Activated CD4-positive, alpha-beta T cell treated with anti-CD3 and anti-CD28 coated beads, Interleukin-2, amount 10 ng/mL, durations not matched to agents 24 days and 14 days (primary cell): ENCODE measurements at regions not wholly inside any gene's neighbourhood (a gene's known extent, or its start where the extent isn't known, plus 50 kb on each side); places are given as distances from the start of the nearest gene placed in this dataset.

Experiments used
- DNase-seq: peaks from one replicate; pipeline ENCODE4 v3.0.0; 2022
- H3K27ac Mint-ChIP-seq: one replicate; pipeline ENCODE4 v1.8.0; 2022; ENCODE audit warnings: mild to moderate bottlenecking, mixed read lengths
- H3K27me3 Mint-ChIP-seq: one replicate; pipeline ENCODE4 v1.8.0; 2022; ENCODE audit warnings: mixed read lengths
- H3K36me3 Mint-ChIP-seq: one replicate; pipeline ENCODE4 v1.8.0; 2022; ENCODE audit warnings: low read depth, mild to moderate bottlenecking, mixed read lengths
- H3K4me1 Mint-ChIP-seq: one replicate; pipeline ENCODE4 v1.8.0; 2021; ENCODE audit warnings: mixed read lengths
- H3K4me3 Mint-ChIP-seq: one replicate; pipeline ENCODE4 v1.8.0; 2022; ENCODE audit warnings: mild to moderate bottlenecking, moderate library complexity, mixed read lengths
- H3K9me3 Mint-ChIP-seq: one replicate; pipeline ENCODE4 v1.8.0; 2021; ENCODE audit warnings: mixed read lengths
- intact Hi-C: fragments of 100-400 bp; cut with micrococcal nuclease; formaldehyde crosslinking; loops from one replicate; pipeline ENCODE4 v1.15.1; 2023

- peaks cover 7% of the 10 kb centered on the region for H3K27me3 Mint-ChIP-seq
- no peak overlapping the region for H3K4me3 Mint-ChIP-seq
- intact Hi-C loops = no loop called here
- DNase-seq = peak; percentile 45
- H3K4me1 Mint-ChIP-seq = peaks cover 14% of the 10 kb centered on the region
- H3K27ac Mint-ChIP-seq = no peak overlapping the region
- peaks cover 9% of the 10 kb centered on the region for H3K9me3 Mint-ChIP-seq
- peaks cover 2% of the 10 kb centered on the region for H3K36me3 Mint-ChIP-seq
Measured at GRCh38 chr11:69348414-69349235, 54.7 kb downstream of the MYEOV start.

- Mint-ChIP-seq H3K9me3 (peaks cover 9% of the 10 kb centered on the region), H3K4me1 (peaks cover 14% of the 10 kb centered on the region), H3K27ac (no peak overlapping the region), H3K36me3 (peaks cover 2% of the 10 kb centered on the region), H3K4me3 (no peak overlapping the region), H3K27me3 (peaks cover 7% of the 10 kb centered on the region)
- intact Hi-C loops = loop anchor here (5.0 kb wide), 2 partner anchors 53 to 113 kb away; no protein-coding TSS in a partner anchor
- DNase-seq = no peak
Measured at GRCh38 chr11:69350040-69350439, 56.1 kb downstream of the MYEOV start.

GRCh38 chr11:69350596-69350995, 56.6 kb downstream of the MYEOV start:
- Mint-ChIP-seq H3K27ac (no peak overlapping the region), H3K4me3 (no peak overlapping the region), H3K4me1 (peaks cover 14% of the 10 kb centered on the region), H3K9me3 (peaks cover 9% of the 10 kb centered on the region), H3K36me3 (peaks cover 2% of the 10 kb centered on the region), H3K27me3 (peaks cover 7% of the 10 kb centered on the region)
- no peak for DNase-seq
- intact Hi-C loops = loop anchor here (5.0 kb wide), 2 partner anchors 53 to 113 kb away; no protein-coding TSS in a partner anchor

- Mint-ChIP-seq H3K9me3 (peaks cover 9% of the 10 kb centered on the region), H3K4me1 (peaks cover 14% of the 10 kb centered on the region), H3K36me3 (peaks cover 2% of the 10 kb centered on the region), H3K4me3 (no peak overlapping the region), H3K27ac (no peak overlapping the region), H3K27me3 (peaks cover 5% of the 10 kb centered on the region)
- DNase-seq = no peak
- intact Hi-C loops = loop anchor here (5.0 kb wide), 2 partner anchors 54 to 114 kb away; no protein-coding TSS in a partner anchor
Measured at GRCh38 chr11:69351460-69351859, 57.5 kb downstream of the MYEOV start.

- H3K4me3 Mint-ChIP-seq = no peak overlapping the region
- H3K9me3 Mint-ChIP-seq = peaks cover 9% of the 10 kb centered on the region
- H3K4me1 Mint-ChIP-seq = peaks cover 14% of the 10 kb centered on the region
- peak; percentile 47 for DNase-seq
- intact Hi-C loops = loop anchor here (2.0 to 5.0 kb wide), 3 partner anchors 15 to 115 kb away; no protein-coding TSS in a partner anchor
- H3K36me3 Mint-ChIP-seq = peaks cover 2% of the 10 kb centered on the region
- H3K27ac Mint-ChIP-seq = no peak overlapping the region
- peaks cover 5% of the 10 kb centered on the region for H3K27me3 Mint-ChIP-seq
Measured at GRCh38 chr11:69352166-69352565, 58.2 kb downstream of the MYEOV start.

- peak; percentile 59 for DNase-seq
- Mint-ChIP-seq H3K9me3 (peaks cover 7% of the 10 kb centered on the region), H3K27ac (peak overlapping the region; percentile 11), H3K4me3 (no peak overlapping the region), H3K4me1 (peaks cover 14% of the 10 kb centered on the region), H3K27me3 (peaks cover 5% of the 10 kb centered on the region), H3K36me3 (peaks cover 2% of the 10 kb centered on the region)
- intact Hi-C loops = loop anchor here (2.0 to 5.0 kb wide), 3 partner anchors 16 to 116 kb away; no protein-coding TSS in a partner anchor
Measured at GRCh38 chr11:69352715-69353319, 58.9 kb downstream of the MYEOV start.

GRCh38 chr11:69353696-69354544, 60.0 kb downstream of the MYEOV start:
- Mint-ChIP-seq H3K27me3 (peaks cover 5% of the 10 kb centered on the region), H3K4me1 (peaks cover 14% of the 10 kb centered on the region), H3K36me3 (peaks cover 2% of the 10 kb centered on the region), H3K4me3 (no peak overlapping the region), H3K9me3 (peaks cover 3% of the 10 kb centered on the region), H3K27ac (no peak overlapping the region)
- intact Hi-C loops = loop anchor here (2.0 to 5.0 kb wide), 3 partner anchors 17 to 117 kb away; no protein-coding TSS in a partner anchor
- DNase-seq = peak; percentile 48

- peaks cover 5% of the 10 kb centered on the region for H3K27me3 Mint-ChIP-seq
- intact Hi-C loops = loop anchor here (5.0 kb wide), 2 partner anchors 57 to 117 kb away; no protein-coding TSS in a partner anchor
- peaks cover 3% of the 10 kb centered on the region for H3K9me3 Mint-ChIP-seq
- H3K27ac Mint-ChIP-seq = no peak overlapping the region
- H3K4me1 Mint-ChIP-seq = peaks cover 14% of the 10 kb centered on the region
- no peak for DNase-seq
- peaks cover 2% of the 10 kb centered on the region for H3K36me3 Mint-ChIP-seq
- no peak overlapping the region for H3K4me3 Mint-ChIP-seq
Measured at GRCh38 chr11:69354545-69354897, 60.6 kb downstream of the MYEOV start.

GRCh38 chr11:69355346-69355940, 61.5 kb downstream of the MYEOV start:
- no peaks in the 10 kb centered on the region for H3K36me3 Mint-ChIP-seq
- peaks cover 14% of the 10 kb centered on the region for H3K4me1 Mint-ChIP-seq
- H3K4me3 Mint-ChIP-seq = no peak overlapping the region
- intact Hi-C loops = no loop called here
- H3K27ac Mint-ChIP-seq = no peak overlapping the region
- H3K9me3 Mint-ChIP-seq = peaks cover 3% of the 10 kb centered on the region
- DNase-seq = peak; percentile 45
- H3K27me3 Mint-ChIP-seq = peaks cover 5% of the 10 kb centered on the region

GRCh38 chr11:69355959-69356702, 62.2 kb downstream of the MYEOV start:
- DNase-seq = no peak
- Mint-ChIP-seq H3K9me3 (peaks cover 3% of the 10 kb centered on the region), H3K4me3 (no peak overlapping the region), H3K4me1 (peaks cover 13% of the 10 kb centered on the region), H3K27ac (no peak overlapping the region), H3K27me3 (peaks cover 1% of the 10 kb centered on the region), H3K36me3 (no peaks in the 10 kb centered on the region)
- intact Hi-C loops = no loop called here

- Mint-ChIP-seq H3K27me3 (peaks cover 1% of the 10 kb centered on the region), H3K4me1 (peaks cover 8% of the 10 kb centered on the region), H3K27ac (no peak overlapping the region), H3K4me3 (no peak overlapping the region), H3K9me3 (peaks cover 3% of the 10 kb centered on the region), H3K36me3 (no peaks in the 10 kb centered on the region)
- intact Hi-C loops = no loop called here
- DNase-seq = no peak
Measured at GRCh38 chr11:69356703-69357457, 62.9 kb downstream of the MYEOV start.
